Lower leg skin (tissue), 4 donors: ENCODE measurements at regions not wholly inside any gene's neighbourhood (a gene's known extent, or its start where the extent isn't known, plus 50 kb on each side); places are given as distances from the start of the nearest gene placed in this dataset.

Source experiments
- DNase-seq, 2 donors: peaks; one replicate each; pipeline ENCODE4 v3.0.0-alpha.2; 2019; ENCODE audit warnings: low spot score in 2 of 2
- H3K4me3 ChIP-seq: fragments of 200-600 bp; sonication (generic); 2 replicates; pipeline ENCODE4 v1.5.1; 2017; ENCODE audit warnings: mild to moderate bottlenecking, low read depth; ENCODE audit not compliant: poor library complexity, severe bottlenecking
- CTCF ChIP-seq, 3 donors: fragments of 450-650 bp; IDR thresholded peaks; one replicate each; pipeline ENCODE4 v1.5.1; 2016; ENCODE audit warnings: antibody characterized with exemption in 3 of 3, mild to moderate bottlenecking in 3 of 3, moderate library complexity in 2 of 3
- POLR2A ChIP-seq, 2 donors: fragments of 450-650 bp; IDR thresholded peaks; one replicate each; pipeline ENCODE4 v1.6.1; 2016 to 2017; ENCODE audit warnings: antibody characterized with exemption in 2 of 2, mild to moderate bottlenecking in 1 of 2, moderate library complexity in 1 of 2
- WGBS, 2 donors: methylation state at CpG; one replicate each; pipeline ENCODE4 v1.1.5; 2018; 5-methylcytosine and 5-hydroxymethylcytosine counted together
- intact Hi-C: fragments of 100-400 bp; cut with DNase I; formaldehyde crosslinking; loops from one replicate; pipeline ENCODE4 v1.15.0; 2023; ENCODE audit warnings: low total_unique reads

GRCh38 chr1:30248774-30249173 is 474.6 kb downstream of the MATN1 start:
- DNase-seq = no peak
- no peak overlapping the region for H3K4me3 ChIP-seq
- intact Hi-C loops = no loop called here
- no peak for TF ChIP-seq CTCF (IDR thresholded peaks at IDR 0.05)
- TF ChIP-seq POLR2A (IDR thresholded peaks at IDR 0.05) = no peak
- WGBS, 2 donors = 21 to 35% methylated on average over 3 of the region's 3 CpGs

- TF ChIP-seq CTCF (IDR thresholded peaks at IDR 0.05) = no peak
- no peak for TF ChIP-seq POLR2A (IDR thresholded peaks at IDR 0.05)
- DNase-seq = no peak
- H3K4me3 ChIP-seq = no peak overlapping the region
- intact Hi-C loops = no loop called here
- WGBS, 2 donors = 78 to 83% methylated on average over 3 of the region's 3 CpGs
Observed at GRCh38 chr1:30248373-30248772, 475.0 kb downstream of the MATN1 start.

- no peak for DNase-seq
- WGBS, 2 donors = 81 to 93% methylated on average over 9 of the region's 9 CpGs
- no peak for TF ChIP-seq POLR2A (IDR thresholded peaks at IDR 0.05)
- TF ChIP-seq CTCF (IDR thresholded peaks at IDR 0.05) = no peak
- intact Hi-C loops = no loop called here
- H3K4me3 ChIP-seq = no peak overlapping the region
Observed at GRCh38 chr1:30244801-30245200, 478.6 kb downstream of the MATN1 start.

- TF ChIP-seq POLR2A (IDR thresholded peaks at IDR 0.05) = no peak
- TF ChIP-seq CTCF (IDR thresholded peaks at IDR 0.05) = no peak
- no peak for DNase-seq
- 51 to 66% methylated on average over 5 of the region's 5 CpGs for WGBS, 2 donors
- no peak overlapping the region for H3K4me3 ChIP-seq
- intact Hi-C loops = no loop called here
Observed at GRCh38 chr1:30242722-30243457, 480.5 kb downstream of the MATN1 start.

- intact Hi-C loops = no loop called here
- TF ChIP-seq CTCF (IDR thresholded peaks at IDR 0.05) = no peak
- TF ChIP-seq POLR2A (IDR thresholded peaks at IDR 0.05) = no peak
- 70% methylated on average over 9 of the region's 9 CpGs for WGBS, 2 donors
- H3K4me3 ChIP-seq = no peak overlapping the region
- DNase-seq = no peak
Observed at GRCh38 chr1:30242168-30242567, 481.2 kb downstream of the MATN1 start.

GRCh38 chr1:30241681-30242080 is 481.7 kb downstream of the MATN1 start:
- WGBS, 2 donors = 34 to 54% methylated on average over 3 of the region's 3 CpGs
- no peak for DNase-seq
- H3K4me3 ChIP-seq = no peak overlapping the region
- TF ChIP-seq CTCF (IDR thresholded peaks at IDR 0.05) = no peak
- TF ChIP-seq POLR2A (IDR thresholded peaks at IDR 0.05) = no peak
- intact Hi-C loops = no loop called here
